HG03571 (cell line): ENCODE measurements at regions not wholly inside any gene's neighbourhood (a gene's known extent, or its start where the extent isn't known, plus 50 kb on each side); places are given as distances from the start of the nearest gene placed in this dataset.
"Not testable (repeated sequence)": the region's sequence is repeated elsewhere in the genome, so short reads cannot be mapped to it uniquely, and the experiment has no call there.

Experiments
- ATAC-seq: cut with Tn5 transposase; IDR thresholded peaks from one replicate; pipeline ENCODE4 v1.9.1; 2021; ENCODE audit not compliant: unreplicated experiment

GRCh38 chrX:7399373-7399772, 251.4 kb upstream of the PUDP start:
- ATAC-seq = no peak

GRCh38 chrX:7390441-7390840, 242.5 kb upstream of the PUDP start:
- ATAC-seq = no peak

DNA sequence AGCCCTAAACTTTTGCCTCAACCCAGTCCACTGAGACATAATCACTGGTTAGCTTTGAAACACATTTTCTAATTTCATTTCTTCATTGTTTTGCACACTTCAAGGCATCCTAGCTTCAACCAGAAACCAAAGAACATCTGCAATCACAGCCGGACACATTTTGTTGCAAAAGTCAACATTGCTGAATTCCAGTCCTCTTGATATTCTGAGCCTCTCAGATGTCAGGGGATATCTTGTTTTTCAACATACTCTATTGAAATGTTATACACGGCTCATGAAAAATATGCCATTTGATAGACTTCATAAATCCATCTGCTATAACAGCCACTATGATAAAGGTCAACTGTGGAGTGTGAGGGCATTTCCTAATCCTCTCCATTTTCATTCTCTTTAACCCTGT, 241.6 kb upstream of the PUDP start:
- ATAC-seq = no peak

DNA sequence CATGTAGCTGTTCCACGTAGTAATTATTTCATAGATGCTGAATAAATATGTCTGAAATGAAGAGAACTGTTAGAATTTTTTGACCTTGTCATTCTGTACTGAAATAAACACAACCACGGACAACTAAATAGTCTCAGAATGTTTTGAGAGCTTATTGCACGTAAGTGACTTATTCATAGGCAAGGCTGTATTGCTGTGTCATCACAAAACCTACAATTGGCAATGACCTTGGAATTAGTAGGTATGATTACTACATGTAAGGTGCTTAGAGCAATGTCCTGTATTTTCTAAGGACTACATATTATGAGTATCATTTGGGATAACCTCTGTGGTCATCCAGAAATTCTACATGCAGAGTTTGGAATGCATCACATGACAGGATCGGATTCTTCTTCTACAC, 237.2 kb upstream of the PUDP start:
- ATAC-seq = no peak

DNA sequence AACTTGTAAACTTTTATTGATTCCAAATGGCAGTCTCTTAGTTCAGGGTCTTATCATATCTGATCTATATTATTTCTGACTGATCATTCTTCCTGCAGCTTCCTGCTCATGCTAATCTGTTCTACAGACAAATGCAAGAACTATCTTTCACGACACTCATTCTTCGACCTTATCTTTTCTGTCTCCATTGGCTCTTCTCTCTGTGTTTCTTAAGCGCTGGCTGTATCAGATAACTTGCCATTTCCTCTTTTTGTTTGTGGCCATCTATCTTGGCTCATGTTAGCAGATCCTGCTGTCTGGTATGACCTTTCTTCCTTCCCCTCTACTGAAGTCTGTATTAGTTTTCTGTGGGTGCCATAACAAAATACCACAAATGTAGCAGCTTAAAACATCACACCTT, 230.5 kb upstream of the PUDP start:
- no peak for ATAC-seq

- no peak for ATAC-seq
Measured at GRCh38 chrX:7372825-7373525, 225.0 kb upstream of the PUDP start.

DNA sequence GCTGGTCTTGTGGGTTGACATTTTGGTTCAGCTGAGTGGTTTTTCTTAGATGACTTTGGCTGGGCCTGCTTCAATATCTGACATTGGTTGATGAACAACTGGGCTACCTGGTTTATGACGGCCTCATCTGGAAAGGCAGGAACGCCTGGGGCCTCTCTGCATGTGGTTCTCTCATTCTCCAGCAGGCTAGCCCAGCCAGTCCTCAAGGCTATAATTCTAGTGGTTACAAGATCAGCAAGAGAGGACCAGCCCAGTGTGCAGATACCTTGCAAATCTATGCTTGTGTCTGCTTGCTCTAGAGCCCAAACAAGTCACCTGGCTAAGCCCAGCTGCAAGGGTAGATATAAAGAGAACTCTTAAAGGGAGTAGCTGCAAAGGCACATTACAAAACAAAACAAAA, 214.2 kb upstream of the PUDP start:
- no peak for ATAC-seq

- ATAC-seq = no peak
Measured at GRCh38 chrX:7351926-7352325, 204.0 kb upstream of the PUDP start.

DNA sequence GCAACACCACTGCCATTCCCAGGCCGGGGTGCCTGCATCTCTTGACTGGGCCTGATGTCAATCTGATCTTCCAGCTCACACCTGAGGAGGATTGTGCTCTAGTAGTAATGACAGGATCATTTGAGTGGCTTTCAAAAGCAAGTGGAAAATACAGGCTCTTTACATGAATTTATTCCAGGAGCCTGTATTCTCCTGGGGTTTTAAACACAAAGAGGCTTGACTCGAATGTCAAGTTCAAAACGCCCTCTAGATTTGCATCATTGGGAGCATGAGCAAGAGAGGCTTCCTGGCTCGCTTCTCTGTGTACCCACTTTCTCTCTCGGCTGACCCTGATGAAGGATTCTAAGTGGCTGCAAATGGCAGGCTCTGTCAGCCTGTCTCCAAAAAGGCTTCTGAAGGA, 199.5 kb upstream of the PUDP start:
- no peak for ATAC-seq

GRCh38 chrX:7346021-7346420, 198.1 kb upstream of the PUDP start:
- no peak for ATAC-seq

- ATAC-seq = no peak
Measured at GRCh38 chrX:7343181-7343580, 195.2 kb upstream of the PUDP start.

DNA sequence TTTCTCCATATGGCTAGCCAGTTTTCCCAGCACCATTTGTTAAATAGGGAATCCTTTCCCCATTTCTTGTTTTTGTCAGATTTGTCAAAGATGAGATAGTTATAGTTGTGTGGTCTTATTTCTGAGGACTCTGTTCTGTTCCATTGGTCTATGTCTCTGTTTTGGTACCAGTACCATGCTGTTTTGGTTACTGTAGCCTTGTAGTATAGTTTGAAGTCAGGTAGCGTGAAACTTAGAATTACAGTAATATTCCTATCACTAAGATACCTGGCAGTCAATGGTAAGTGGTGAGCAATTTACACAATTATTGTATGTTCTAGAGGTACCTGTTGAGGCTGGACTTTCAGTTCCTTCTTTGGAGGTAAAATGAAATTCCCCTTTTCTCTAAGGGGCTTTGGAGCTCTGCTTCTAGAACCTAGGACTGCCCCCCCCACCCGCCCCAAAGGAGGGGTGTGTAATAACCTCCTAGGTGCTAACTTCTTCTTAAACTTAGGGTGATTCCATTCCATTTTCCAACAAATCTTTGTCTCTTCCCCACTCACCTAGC, 187.9 kb upstream of the PUDP start:
- not testable (repeated sequence) for ATAC-seq

DNA sequence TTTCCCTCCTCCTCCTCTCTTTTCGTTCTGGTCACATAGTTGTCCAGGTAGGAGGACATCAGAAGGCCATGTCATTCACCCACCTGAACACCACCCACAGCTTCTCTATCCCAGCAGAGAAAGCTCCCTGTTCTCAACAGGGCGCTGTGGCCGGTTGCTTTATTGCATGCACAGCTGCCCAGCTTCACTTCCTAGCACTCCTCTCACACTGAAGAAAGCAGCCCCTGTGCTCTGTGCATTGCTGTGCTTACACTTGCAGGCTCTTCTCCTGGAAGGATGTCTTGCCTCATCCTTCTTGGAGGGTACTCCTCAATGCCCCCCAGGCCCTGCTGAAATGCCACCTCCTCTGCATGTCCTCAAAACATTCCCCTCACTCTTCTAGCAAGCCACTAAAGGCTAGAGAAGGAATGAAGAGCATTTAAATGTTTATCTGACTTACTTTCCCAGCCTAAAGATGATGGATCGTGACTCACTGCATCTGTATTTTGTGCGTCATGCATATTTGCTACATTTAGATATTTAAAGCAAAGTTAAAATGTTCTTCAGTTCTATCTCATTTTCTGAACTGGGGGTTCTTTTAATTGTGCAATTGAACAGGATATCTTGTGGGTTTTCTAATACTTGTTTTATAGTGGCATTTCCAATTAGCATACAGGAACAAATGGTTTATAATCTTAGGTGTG, 186.4 kb upstream of the PUDP start:
- no peak for ATAC-seq

- no peak for ATAC-seq
Measured at GRCh38 chrX:7330971-7331746, 183.2 kb upstream of the PUDP start.

- no peak for ATAC-seq
Measured at GRCh38 chrX:7330556-7330955, 182.6 kb upstream of the PUDP start.

GRCh38 chrX:7318661-7319060, 170.7 kb upstream of the PUDP start:
- ATAC-seq = no peak

DNA sequence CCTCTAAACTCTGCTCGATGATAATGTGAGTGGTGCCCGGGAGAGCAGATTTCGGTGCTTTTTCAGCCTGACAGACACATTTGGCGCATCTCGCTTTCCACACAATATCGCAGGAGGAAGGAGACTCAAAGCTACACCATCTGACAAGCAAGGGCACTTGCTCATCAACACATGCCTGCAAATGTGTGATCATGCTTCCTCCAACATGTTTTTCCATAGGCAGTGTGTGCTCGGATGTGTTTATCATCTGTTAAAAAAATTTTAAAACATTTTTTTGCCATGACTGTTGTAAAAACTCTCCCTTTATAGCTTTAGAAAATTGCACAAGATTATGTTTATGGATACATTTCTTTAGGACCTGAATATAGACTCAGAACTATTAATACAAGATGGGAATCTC, 170.3 kb upstream of the PUDP start:
- no peak for ATAC-seq

GRCh38 chrX:7316887-7317286, 168.9 kb upstream of the PUDP start:
- no peak for ATAC-seq

- ATAC-seq = no peak
Measured at GRCh38 chrX:7316280-7316679, 168.3 kb upstream of the PUDP start.

DNA sequence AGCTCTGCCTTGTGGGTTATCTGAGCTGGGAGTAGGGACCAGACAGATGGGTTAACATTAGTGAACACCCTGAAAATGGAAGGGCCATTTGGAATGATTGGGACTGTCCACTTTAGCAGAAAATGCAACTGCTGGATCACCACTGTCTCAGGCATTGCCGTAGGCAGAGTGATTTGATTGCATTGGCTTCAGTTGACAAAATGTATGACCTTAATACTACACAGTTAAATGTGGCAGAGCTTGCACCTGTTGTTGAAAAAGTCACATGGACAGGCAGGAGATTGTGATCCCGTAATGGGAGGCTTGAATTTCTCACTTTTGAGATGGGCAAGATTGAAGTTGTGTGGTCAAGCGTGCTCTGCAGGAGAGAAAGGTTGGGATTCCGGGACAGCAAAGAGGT, 166.5 kb upstream of the PUDP start:
- no peak for ATAC-seq

- ATAC-seq = no peak
Measured at GRCh38 chrX:7307720-7308119, 159.8 kb upstream of the PUDP start.

DNA sequence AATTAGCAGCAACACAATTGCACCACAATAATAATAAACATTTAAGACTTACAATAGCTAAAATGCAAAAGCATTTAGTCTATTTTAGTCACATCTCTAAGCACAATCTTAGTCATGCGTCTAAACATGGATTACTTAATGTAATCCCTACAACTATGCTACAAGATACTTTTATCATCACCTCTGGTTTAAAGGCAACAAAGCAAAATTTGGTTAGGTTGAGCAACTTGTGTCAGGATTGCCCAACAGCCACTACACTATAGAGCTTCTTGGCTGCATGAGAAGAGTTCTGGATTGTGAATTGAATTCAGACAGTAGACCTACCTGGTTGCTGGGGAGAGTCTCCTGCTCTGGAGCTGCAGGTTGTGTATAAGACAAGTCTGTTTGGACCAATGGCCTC, 146.5 kb upstream of the PUDP start:
- ATAC-seq = no peak
